CD4-positive, alpha-beta T cell treated with Interleukin-2 at 100 ng/mL for 4 hours (primary cell): ENCODE measurements at regions not wholly inside any gene's neighbourhood (a gene's known extent, or its start where the extent isn't known, plus 50 kb on each side); places are given as distances from the start of the nearest gene placed in this dataset.
"Not testable (repeated sequence)": the region's sequence is repeated elsewhere in the genome, so short reads cannot be mapped to it uniquely, and the experiment has no call there.

ENCODE experiments used
- DNase-seq: peaks from one replicate; pipeline ENCODE4 v3.0.0-alpha.2; 2020; ENCODE audit warnings: low spot score

DNA sequence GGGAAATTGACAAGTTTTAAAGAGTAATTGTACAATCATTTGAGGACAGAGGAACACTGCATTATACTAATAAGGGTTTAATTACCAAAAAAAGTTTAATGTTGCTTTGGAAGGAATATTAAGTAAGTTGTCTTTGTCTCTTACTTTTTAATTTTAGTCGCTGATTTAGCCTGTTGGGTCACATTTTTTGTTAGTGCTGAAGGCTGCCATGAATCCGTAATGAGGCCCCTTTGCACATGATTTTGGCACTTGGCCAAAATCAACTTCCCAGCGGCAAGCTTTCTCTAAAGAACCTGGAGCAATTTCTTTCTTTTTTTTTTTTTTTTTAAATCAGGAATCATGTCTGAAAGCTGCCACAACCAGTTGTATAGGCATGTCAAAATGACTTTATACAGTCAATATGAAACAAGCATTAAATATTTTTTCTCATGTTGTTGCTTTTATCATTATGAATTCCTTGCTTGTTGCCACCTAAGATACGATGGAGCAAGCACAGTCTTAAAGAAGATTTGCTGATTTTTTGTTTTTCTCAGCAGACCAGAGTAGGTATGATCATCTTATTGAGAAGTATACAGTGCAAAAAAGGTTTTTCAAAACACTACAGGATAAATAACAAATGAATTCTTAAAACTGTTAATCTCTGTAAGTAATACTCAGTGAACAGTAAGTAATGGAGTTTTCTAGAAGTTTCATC is 690.4 kb downstream of the USP25 start:
- no peak for DNase-seq

DNA sequence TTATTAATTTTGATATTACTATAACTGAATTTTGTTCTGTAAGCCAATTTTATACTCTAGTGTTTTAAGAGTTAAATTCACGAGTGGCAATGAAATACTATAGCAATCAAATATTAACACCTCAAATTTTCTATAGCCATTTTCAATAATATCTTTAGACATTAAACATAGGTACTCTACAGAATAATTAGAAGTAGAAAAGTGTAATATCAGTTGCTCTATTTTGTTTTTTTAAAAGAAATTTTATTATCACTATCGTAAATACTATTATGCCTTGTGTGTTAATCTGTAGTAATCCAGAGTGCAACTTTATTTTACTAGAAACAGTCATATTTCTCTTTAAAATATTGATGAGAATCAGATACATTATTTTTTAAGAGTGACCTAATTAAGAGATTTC is 691.2 kb downstream of the USP25 start:
- DNase-seq, result no peak

DNA sequence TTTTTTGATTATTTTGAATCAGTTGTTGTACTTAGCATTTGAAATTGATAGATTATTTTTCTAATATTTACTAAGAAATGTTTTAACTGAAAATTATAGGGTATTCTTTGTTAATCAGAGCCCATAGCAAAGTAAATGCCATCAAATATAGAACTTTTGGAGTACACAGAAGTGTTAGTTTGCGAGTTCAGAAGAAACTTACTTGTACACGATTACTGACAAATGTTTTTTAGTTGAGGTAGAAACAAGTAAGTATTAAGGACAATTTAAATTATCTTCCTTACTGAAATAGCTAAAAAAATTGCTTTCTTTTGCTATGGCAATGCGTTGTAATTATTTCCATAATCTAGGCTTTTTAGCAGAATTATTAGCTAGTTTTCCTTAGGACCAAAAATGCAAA is 692.2 kb downstream of the USP25 start:
- no peak for DNase-seq

DNA sequence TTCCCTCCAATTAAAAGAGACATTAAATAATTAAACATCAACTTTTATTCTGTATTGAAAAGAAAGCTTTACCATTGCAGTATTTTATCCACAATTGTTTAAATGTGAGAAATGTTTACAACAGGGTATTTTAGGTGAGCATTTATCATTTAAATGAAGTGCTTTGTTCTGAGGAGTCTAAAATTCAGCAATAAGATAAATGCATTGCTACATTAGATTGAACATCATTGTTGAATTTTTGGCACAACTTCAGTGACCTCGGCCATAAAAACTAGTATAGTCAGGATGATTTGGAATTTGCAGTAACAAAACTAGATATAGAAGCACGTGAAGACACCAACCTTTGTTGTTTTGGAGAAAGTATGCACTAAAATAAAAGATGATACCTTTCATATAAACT is 692.9 kb downstream of the USP25 start:
- DNase-seq, result no peak

DNA sequence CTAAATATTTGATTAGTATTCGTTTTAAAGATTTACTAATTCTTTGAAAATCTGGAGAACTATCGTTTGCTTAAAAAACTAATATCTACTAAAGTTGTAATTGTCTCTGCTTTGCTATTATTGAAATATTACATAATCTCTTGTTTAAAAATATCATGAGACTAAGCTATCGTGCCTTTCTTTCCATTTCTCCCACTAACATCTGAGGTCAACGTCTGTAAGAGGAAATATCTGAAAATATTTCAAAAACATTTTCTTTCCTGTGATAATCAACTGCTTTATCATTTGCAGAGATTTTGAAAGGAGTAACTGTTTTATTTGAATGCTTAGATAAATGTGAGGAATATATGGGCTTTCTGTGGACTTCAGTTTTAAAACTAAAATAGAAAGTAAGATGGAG is 694.1 kb downstream of the USP25 start:
- no peak for DNase-seq

DNA sequence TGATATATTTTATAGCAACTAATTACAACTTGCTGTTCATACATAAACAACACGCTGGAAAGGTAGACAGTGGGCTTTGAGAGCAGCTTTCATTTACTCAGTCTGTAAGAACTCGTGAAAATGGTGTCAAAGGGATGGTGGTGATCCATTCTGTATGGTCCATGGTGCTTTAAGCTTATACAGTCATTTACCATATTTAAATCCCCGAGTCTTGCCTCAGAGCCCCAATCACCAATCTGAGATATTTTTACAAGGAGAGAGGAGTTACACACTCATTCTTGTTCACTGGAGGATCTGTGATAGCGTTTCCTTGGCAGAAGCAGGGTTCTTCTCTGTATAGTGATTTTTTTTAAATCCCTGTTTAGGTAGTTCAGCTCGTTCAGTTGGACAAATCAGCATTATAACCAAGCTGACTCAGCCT is 694.6 kb downstream of the USP25 start:
- no peak for DNase-seq

DNA sequence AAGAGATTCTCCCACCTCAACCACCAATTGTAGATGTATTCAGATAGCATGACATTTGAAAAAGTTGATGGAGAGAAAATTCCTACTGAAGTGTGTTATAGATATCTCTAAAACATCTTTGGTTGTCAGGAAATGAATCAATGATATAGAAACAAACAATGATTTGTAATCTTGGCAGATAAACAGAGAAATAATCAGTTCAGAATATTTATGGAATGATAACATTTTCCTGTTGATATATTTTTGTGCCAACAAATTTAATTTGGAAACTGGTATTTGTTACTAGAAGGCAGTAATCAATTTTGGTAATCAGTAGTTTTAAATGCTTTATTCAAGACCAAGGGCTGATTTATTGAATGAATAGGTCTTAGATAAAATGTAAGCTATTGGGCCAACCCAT is 695.6 kb downstream of the USP25 start:
- no peak for DNase-seq

DNA sequence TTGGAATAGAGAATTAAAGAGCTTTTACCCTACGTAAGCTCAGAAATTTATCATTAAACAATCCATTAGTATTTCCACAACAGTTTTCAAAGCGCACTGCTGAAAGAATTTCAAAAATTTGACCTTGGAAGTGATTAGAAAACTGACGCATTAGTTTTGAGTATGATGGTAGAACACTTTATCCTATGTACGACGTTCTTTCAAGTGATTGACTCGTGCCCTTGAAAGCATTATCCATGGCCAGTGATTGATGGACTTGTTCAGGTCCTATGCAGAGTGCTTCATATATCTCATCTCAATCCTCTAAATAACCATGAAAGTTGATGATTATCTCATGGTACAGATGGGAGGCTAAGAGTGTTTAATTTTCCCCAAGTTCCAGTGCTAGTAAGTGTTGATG is 697.2 kb downstream of the USP25 start:
- DNase-seq, result no peak

DNA sequence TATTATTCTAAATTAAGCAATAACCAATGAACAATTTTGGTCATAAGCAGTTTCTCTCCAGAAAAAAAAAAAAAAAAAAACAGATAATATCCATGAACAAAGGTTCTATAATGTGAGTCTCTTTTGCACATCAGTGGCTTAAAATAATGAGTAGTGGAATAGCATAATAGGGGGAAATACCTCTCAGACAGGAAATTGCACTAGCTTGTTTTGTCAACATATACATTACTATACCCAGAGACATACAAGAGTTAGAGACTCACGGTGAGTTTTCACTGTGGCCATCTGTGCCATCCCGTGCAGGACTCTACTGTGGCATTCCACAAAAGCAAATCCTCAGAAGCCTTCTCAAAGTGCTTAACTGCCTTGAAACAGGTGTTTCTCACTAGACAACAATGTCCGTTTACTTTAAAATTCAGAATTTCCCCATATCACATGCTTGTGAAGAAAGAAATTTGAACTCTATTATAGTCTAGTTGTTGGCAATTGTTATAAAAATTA is 697.9 kb downstream of the USP25 start:
- DNase-seq, result no peak

DNA sequence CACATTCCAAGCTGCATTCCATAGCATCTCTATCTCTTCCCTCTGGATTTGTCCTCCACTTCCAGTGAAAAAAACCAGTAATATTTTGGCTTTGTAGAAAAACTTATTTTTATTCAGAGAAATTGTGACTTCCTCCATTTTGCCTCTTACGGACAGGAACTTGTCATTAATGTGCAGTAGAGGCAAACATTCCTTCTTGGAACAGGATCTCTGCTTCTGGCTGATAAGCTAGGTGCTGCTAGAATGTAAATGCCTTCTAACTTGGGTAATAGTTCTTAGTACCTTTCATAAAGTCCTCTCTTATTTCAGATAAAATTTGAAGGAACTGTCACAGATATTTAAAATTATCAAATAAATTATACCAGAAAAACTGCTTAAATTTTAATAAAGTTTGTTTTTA is 707.8 kb downstream of the USP25 start:
- no peak for DNase-seq

DNA sequence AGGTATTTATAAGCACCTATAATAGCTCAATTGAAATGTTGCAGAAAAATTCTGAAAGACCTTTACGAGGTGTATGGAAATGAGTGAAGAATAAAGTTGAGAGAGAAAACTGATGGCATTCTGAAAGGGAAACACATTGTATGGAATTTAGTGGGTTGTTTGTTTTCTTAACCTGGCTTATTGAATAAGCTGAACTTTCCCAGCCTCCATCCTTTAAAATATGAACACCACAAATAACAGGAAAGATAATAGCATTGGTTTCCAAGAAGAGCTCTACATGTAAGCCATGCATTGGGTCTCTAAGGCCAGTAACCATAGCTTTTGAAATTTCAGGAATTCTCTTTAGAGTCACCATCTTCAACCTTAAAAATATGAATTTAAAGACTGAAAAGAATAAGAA is 709.0 kb downstream of the USP25 start:
- DNase-seq, result no peak

DNA sequence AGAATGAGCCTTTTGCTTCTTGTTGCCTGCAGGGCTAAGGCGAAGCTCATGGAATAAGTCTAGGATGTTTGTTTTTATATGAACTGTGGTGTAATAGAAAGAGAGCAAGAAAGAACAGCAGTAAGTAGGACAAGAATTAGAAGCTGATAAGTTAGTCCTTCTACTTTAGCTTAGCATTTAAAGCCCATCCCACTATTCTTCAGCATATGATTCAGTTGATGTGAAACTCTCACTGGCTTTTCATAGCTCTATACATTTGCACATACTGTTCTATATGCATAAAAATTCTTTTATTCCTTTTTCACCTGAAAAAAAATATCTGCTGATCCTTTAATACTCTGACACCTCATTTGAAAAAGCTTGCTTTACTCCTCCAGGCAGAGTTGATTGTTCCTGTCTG is 712.0 kb downstream of the USP25 start:
- no peak for DNase-seq

DNA sequence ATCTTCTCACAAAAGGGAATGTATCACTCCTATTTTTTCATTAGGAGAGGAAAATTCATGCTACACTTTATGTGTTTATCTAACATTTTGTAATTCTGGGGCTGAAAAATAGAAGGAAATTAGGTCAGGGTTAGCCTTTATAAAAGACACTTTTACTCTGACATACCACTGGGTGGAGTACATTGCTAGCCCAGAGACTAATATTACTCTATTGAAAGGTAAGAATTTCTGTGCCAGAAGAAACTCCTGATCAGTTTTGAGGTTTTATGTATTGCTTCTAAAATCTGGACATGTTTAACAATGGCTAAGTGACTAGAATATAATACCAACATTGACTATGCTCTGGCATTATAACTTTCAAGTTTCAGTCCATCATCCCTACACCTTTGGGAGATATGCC is 724.6 kb downstream of the USP25 start:
- no peak for DNase-seq

DNA sequence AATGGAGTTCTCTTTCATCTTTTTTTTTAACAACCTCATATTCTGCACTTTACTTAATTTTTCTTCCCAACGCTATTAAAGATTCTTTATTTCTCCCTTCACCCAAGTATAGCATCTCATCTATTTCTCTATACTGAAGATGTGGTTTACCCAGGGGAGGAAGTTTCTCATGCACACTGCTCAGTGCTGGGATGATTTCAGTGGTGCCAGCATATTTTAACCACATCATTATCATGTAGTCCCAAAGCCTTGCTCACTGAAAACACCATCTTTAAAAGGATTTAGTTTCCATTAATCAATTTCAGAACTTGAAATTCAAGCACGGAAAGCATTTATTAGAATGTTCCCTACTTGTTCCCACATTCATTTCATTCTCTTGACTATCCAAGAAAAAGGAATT is 725.7 kb downstream of the USP25 start:
- DNase-seq, result no peak

DNA sequence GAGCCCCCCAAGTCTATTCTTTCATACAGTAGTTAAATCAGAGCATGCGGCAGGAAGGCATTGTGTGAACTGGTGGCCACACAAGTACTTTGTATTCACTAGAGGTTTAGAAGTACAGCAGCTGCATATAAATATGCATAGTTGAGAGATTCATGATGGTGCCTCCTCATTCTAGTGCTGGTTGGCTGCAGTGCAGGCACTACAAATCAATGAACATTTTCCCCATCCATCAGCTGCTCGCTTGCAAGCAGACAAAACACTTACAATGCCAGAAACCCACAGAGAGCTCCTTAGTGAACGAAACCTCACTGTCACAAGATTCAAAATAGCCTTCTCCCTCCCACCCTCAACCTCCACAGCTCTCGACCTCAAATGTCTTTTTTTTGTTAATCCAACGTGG is 726.2 kb downstream of the USP25 start:
- DNase-seq, result no peak

DNA sequence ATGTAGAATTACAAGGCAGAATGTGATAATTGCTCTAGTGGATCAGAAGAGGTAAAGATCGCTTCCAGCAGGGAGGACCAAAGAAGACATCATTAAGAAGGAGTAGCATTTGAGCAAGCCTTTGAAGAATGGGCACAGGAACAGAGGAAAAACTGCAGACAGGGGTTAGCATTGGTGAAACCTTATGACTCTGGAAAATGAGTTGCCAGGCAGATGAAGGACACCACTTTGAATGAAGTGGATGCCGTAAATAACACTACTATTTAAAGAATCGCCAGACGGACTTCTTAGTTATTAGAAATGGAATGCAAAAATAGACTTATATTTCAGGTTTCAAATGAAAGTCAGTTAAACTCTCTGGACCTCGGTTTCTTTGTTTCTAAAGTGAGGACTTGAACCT is 727.7 kb downstream of the USP25 start:
- no peak for DNase-seq

DNA sequence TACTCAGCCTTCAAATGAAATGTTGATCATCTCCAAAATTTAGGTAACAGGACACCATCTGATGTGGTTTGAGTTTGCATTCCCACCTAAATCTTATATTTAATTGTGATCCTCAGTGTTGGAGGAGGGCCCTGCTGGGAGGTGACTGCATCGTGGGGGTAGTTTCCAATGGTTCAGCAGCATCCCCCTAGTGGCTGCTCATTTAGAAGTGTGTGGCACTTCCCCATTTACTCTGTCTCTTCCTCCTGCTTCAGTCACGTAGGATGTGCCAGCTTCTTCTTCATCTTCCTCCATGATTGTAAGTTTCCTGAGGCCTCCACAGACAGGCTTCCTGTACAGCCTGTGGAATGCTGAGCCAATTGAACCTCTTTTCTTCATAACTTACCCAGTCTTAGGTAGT is 731.2 kb downstream of the USP25 start:
- no peak for DNase-seq

DNA sequence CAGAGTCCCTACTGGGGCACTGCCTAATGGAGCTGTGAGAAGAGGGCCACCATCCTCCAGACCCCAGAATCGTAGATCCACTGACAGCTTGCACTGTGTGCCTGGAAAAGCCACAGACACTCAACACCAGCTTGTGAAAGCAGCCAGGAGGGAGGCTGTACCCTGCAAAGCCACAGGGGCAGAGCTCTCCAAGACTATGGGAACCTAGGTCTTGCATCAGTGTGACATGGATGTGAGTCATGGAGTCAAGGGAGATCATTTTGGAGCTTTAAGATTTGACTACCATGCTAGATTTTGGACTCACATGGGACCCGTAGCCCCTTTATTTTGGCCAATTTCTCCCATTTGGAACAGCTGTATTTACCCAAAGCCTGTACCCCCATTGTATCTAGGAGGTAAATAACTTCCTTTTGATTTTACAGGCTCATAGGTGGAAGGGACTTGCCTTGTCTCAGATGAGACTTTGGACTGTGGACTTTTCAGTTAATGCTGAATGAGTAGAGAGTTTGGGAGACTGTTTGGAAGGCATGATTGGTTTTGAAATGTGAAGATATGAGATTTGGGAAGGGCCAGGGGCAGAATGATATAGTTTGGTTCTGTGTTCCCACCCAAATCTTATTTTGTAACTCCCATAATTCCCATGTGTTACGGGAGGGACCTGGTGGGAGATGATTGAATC is 734.6 kb downstream of the USP25 start:
- not testable (repeated sequence) for DNase-seq

DNA sequence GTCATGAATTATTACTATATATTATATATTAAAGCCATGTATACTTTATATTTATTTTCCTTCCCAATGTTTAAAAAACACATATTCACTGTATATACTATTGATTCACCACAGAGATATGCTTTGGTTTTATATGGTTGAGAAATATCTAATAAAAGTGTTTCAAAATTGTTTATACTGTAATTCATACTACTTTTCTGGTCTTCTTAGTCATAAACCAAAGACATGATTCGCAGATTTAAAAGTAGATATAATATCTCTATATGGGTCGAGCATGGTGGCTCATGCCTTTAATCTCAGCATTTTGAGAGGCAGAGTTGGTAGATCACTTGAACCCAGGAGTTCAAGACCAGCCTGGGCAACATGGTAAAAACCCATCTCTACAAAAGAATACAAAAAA is 738.4 kb downstream of the USP25 start:
- DNase-seq, result no peak

DNA sequence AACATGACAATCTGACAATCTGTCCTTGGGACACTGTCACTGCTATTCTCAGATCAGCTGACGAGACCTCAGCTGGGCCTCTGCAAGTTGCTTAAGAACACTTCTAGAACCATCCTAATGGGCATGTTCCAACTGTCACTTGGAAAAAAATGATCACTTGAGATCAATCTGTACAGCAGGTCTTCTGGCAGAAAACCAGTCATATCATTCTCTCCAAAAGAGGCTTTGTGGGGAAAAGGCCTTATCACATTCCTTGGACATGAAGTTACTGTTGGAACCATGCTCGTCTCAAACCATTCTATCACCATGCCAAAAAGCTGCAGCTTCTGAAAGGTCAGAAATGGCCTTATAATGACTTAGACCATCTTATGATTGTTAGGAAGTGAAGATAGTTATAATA is 744.2 kb downstream of the USP25 start:
- no peak for DNase-seq

DNA sequence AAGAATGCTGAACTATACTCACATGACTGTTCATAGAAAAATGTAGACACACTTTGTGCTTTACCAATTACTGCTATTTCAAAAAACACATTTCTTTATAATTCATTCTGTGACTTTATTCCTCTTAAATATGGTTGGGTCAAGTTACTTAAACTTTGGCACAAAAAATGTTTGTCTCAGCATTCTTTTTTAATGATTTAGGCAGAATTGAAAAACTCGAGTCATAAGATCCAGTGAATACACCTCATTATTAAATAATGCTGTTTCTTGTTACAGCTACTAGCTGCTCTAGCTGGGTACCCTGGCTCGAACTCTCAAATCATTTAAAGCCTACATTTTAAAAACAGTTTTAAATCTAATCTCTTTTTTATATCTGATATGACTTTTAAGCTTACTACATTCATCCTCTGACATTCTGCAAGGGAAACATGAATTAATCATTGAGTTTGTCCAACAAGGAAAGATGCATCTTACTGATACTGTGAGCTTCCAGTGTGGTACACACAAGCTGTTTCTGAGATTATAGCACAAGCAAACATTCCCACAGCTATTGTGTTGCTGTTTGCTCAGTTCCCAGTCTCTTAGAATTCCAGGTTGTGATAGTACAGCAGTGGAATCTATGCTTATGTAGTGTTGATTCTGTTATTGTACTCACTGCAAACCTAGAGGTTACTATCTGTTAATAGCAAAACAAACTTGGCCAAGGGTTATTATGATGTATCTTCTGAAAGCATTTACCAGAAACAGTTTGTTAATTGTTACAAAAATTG is 746.5 kb downstream of the USP25 start:
- DNase-seq, result no peak

DNA sequence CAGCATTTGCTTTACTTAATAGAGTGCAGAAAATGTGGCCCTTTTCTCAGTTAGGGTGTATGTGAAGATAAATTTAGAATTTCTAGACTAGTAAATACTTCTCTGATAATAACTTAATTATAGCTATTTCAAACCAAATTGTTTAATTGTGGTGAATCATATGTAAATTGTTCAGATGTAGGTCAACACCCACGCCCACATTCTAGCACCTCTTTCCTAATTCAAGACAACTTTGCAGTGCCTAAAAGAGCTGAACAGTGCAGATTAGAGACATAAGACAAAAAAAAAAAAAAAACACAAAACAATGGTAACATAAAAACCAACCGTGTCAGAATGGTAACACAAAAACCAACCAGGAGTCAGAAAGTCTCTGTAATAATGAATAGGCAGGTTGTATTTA is 758.3 kb downstream of the USP25 start:
- DNase-seq, result no peak

DNA sequence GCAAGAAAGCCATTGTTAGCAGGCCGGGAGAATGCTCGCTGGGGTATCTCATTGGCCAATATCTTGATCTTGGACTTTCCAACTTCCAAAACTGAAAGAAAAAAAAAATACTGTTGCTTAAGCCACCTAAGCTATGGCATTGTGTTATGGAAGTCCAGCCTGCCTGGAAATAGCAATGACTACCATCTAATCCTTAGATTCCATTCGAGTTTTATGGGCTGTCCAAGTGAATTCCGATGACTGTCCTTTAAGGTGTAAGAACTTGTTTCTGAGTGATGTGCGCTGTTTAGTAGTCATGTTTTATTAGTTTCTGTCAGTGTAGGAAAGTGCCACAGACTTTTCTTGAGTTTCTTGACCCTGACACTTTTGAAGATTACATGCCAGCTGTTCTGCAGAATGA is 762.6 kb downstream of the USP25 start:
- no peak for DNase-seq
